HepG2 (cell line): ENCODE measurements at regions not wholly inside any gene's neighbourhood (a gene's known extent, or its start where the extent isn't known, plus 50 kb on each side); places are given as distances from the start of the nearest gene placed in this dataset.

Experiments
- ATAC-seq: fragments of 200-7000 bp; cut with Tn5 transposase; 3 replicates; pipeline ENCODE4 v1.9.1; 2020; ENCODE audit warnings: mild to moderate bottlenecking, moderate library complexity
- BruUV-seq: library from RNA; stranded (reverse); fragments of 400-500 nt; replicated peaks from 2 replicates; lab custom pipeline; 2021; lab: Mats Ljungman, UMichigan
- CTCF ChIA-PET: fragments of 300-600 bp; formaldehyde crosslinking; extraction: SDS; loops from one replicate; lab custom pipeline; 2021; ENCODE audit warnings: low total read pairs, inconsistent platforms, low intra/inter-chr PET ratio; lab: Yijun Ruan, JAX
- POLR2A ChIA-PET: fragments of 350-600 bp; sonication (Branson Sonifier 250); formaldehyde crosslinking; loops from one replicate; lab custom pipeline; 2020; ENCODE audit warnings: antibody characterized with exemption, inconsistent platforms; lab: Yijun Ruan, JAX
- DNase-seq: peaks from one replicate; pipeline ENCODE4 v3.0.0-alpha.2; 2015; ENCODE audit warnings: low spot score
- FAIRE-seq: peaks from 3 replicates; lab custom pipeline; 2011; peaks lifted over from hg19 to GRCh38; lab: Jason Lieb, UNC
- H2AFZ ChIP-seq: one replicate; pipeline ENCODE4 v1.6.1; 2011; ENCODE audit warnings: low read length, inconsistent platforms
- H3K27ac ChIP-seq: fragments of 300-600 bp; 3 replicates; pipeline ENCODE4 v1.8.0; 2011; ENCODE audit warnings: mixed run types, mild to moderate bottlenecking, mixed read lengths, low read length, inconsistent platforms; ENCODE audit not compliant: insufficient read depth; ENCODE audit errors: extremely low read length
- H3K27me3 ChIP-seq, 2 experiments: fragments of 200-600 bp in 1 of 2; 2 replicates in 1 of 2; 3 replicates in 1 of 2; pipeline versions ENCODE4 v1.6.0 to v1.8.0; 2011; ENCODE audit warnings: low read length in 2 of 2, mild to moderate bottlenecking in 2 of 2, moderate library complexity in 2 of 2, inconsistent platforms in 1 of 2; ENCODE audit not compliant: insufficient read depth in 2 of 2, control insufficient read depth in 1 of 2
- H3K36me3 ChIP-seq, 2 experiments: fragments of 200-600 bp in 1 of 2; replicated peaks in 1 of 2; 2 replicates in 1 of 2; 3 replicates in 1 of 2; pipeline versions ENCODE4 v1.5.1 to v1.8.0; 2011; ENCODE audit warnings: low read length in 2 of 2, inconsistent platforms in 1 of 2; ENCODE audit not compliant: insufficient read depth in 2 of 2, control insufficient read depth in 1 of 2
- H3K4me1 ChIP-seq: 2 replicates; pipeline ENCODE4 v1.5.1; 2012; ENCODE audit warnings: low read length, inconsistent platforms; ENCODE audit not compliant: insufficient read depth
- H3K4me2 ChIP-seq: 2 replicates; pipeline ENCODE4 v1.6.0; 2011; ENCODE audit warnings: low read depth, low read length, inconsistent platforms
- H3K4me3 ChIP-seq, 3 experiments: fragments of 200-600 bp in 1 of 3; sonication (generic), shearing (Covaris generic) in 1 of 3; replicated peaks in 1 of 3; 2 replicates each; pipeline ENCODE4 v1.5.1; 2011 to 2016; ENCODE audit warnings: low read length in 3 of 3, inconsistent platforms in 2 of 3, low read depth in 2 of 3, mild to moderate bottlenecking in 2 of 3, control low read depth in 1 of 3, mixed read lengths in 1 of 3; ENCODE audit not compliant: insufficient read depth in 1 of 3
- H3K79me2 ChIP-seq: one replicate; pipeline ENCODE4 v1.6.1; 2011; ENCODE audit warnings: low read length, inconsistent platforms; ENCODE audit not compliant: insufficient read depth
- H3K9ac ChIP-seq: 2 replicates; pipeline ENCODE4 v1.6.0; 2011; ENCODE audit warnings: mild to moderate bottlenecking, low read depth, low read length, inconsistent platforms; ENCODE audit not compliant: insufficient read depth
- H3K9me3 ChIP-seq: 2 replicates; pipeline ENCODE4 v1.5.1; 2012; ENCODE audit warnings: mild to moderate bottlenecking, low read length
- H4K20me1 ChIP-seq: 2 replicates; pipeline ENCODE4 v1.6.0; 2011; ENCODE audit warnings: inconsistent platforms, mild to moderate bottlenecking, low read length, moderate library complexity; ENCODE audit not compliant: insufficient read depth
- JUND ChIP-seq: sonication (generic); formaldehyde crosslinking; IDR thresholded peaks from 2 replicates; pipeline ENCODE4 v1.8.0; 2022; ENCODE audit warnings: mild to moderate bottlenecking, missing genetic modification reagents
- KAT8 ChIP-seq: IDR thresholded peaks from 2 replicates; pipeline ENCODE4 v1.6.1; 2016; ENCODE audit warnings: missing genetic modification reagents, missing compliant biosample characterization
- NFE2L2 ChIP-seq: fragments of 150-350 bp; IDR thresholded peaks from 2 replicates; pipeline ENCODE4 v1.6.1; 2014; ENCODE audit warnings: low read length
- PATZ1 ChIP-seq: sonication (generic); formaldehyde crosslinking; IDR thresholded peaks from 2 replicates; pipeline ENCODE4 v1.4.0; 2020; ENCODE audit warnings: missing genetic modification reagents
- PBX2 ChIP-seq: IDR thresholded peaks from 2 replicates; pipeline ENCODE4 v1.6.1; 2016; ENCODE audit warnings: control low read depth
- PCBP1 ChIP-seq: fragments of 200-400 bp; formaldehyde crosslinking; IDR thresholded peaks from 2 replicates; pipeline ENCODE4 v1.6.1; 2017; ENCODE audit warnings: mild to moderate bottlenecking, low read depth, low read length, borderline replicate concordance
- ZNF280D ChIP-seq: sonication (generic); formaldehyde crosslinking; IDR thresholded peaks from 2 replicates; pipeline ENCODE4 v1.5.1; 2020; ENCODE audit warnings: mild to moderate bottlenecking, missing genetic modification reagents
- ZNF296 ChIP-seq: sonication (generic); formaldehyde crosslinking; conservative IDR thresholded peaks from 2 replicates; pipeline ENCODE4 v1.5.0; 2020; ENCODE audit warnings: mild to moderate bottlenecking, missing genetic modification reagents
- ZNF629 ChIP-seq: sonication (generic); formaldehyde crosslinking; conservative IDR thresholded peaks from 2 replicates; pipeline ENCODE4 v1.5.0; 2020; ENCODE audit warnings: missing genetic modification reagents
- ZSCAN21 ChIP-seq: sonication (generic); formaldehyde crosslinking; IDR thresholded peaks from 2 replicates; pipeline ENCODE4 v1.8.0; 2022; ENCODE audit warnings: mild to moderate bottlenecking, missing genetic modification reagents, moderate library complexity, borderline replicate concordance
- WGBS: methylation state at CpG from one replicate; pipeline ENCODE4 v1.1.6; 2017; ENCODE audit warnings: low lambda C conversion rate; 5-methylcytosine and 5-hydroxymethylcytosine counted together
- in situ Hi-C: cut with HindIII; loops from 2 replicates; pipeline ENCODE4 v1.10.0; 2017; ENCODE audit warnings: low pct_unique_long_range_greater_than_20kb; ENCODE audit not compliant: extremely low pct_ligation_motif_present
- intact Hi-C: fragments of 100-400 bp; cut with micrococcal nuclease; formaldehyde crosslinking; loops from one replicate; pipeline ENCODE4 v1.10.0; 2022; ENCODE audit not compliant: unreplicated experiment

- Histone ChIP-seq H3K27ac (no peak overlapping the region), H3K4me3 (no peak overlapping the region), H3K4me2 (no peak overlapping the region), H3K36me3 (no peaks in the 10 kb centered on the region), H3K4me1 (no peaks in the 10 kb centered on the region), H3K9ac (no peak overlapping the region), H3K9me3 (peaks cover 10% of the 10 kb centered on the region), H2AFZ (no peak overlapping the region), H4K20me1 (no peaks in the 10 kb centered on the region), H3K79me2 (no peaks in the 10 kb centered on the region), H3K27me3 (no peaks in the 10 kb centered on the region)
- in situ Hi-C loops (no loop called here), intact Hi-C loops (loop anchor here (5.0 to 10.0 kb wide), 2 partner anchors 107 to 204 kb away; partner anchors contain the start of gene SNX7)
- no peak for TF ChIP-seq ZNF629
- no peak for TF ChIP-seq ZNF280D (CRISPR knock-in tag)
- no peak for TF ChIP-seq PCBP1
- TF ChIP-seq PBX2 (CRISPR knock-in tag), result no peak
- TF ChIP-seq NFE2L2, result no peak
- TF ChIP-seq JUND (CRISPR knock-in tag), result no peak
- no peak for TF ChIP-seq ZNF296 (CRISPR knock-in tag)
- no peak for TF ChIP-seq PATZ1 (CRISPR knock-in tag)
- TF ChIP-seq ZSCAN21, result no peak
- TF ChIP-seq KAT8, result no peak
- CTCF ChIA-PET, result no interaction called here
- no TSS peak for BruUV-seq
- ATAC-seq (no peak), FAIRE-seq (no peak), DNase-seq (no peak)
- 1% methylated on average over 2 of the region's 2 CpGs for WGBS
- POLR2A ChIA-PET, result no interaction called here
Measured at GRCh38 chr1:98557895-98558294, 103.6 kb upstream of the SNX7 start.
